PC-9 (cell line): ENCODE measurements at regions not wholly inside any gene's neighbourhood (a gene's known extent, or its start where the extent isn't known, plus 50 kb on each side); places are given as distances from the start of the nearest gene placed in this dataset.

Experiments used
- BruUV-seq: library from RNA; stranded (reverse); fragments of 400-500 nt; replicated peaks from 2 replicates; lab custom pipeline; 2021; lab: Mats Ljungman, UMichigan
- CTCF ChIA-PET: fragments of 300-600 bp; sonication (Branson Sonifier 250); formaldehyde crosslinking; loops from one replicate; lab custom pipeline; 2022; ENCODE audit warnings: antibody characterized with exemption; lab: Charles Lee
- POLR2A ChIA-PET: fragments of 300-600 bp; sonication (Branson Sonifier 250); formaldehyde crosslinking; loops from one replicate; lab custom pipeline; 2022; ENCODE audit warnings: antibody characterized with exemption; ENCODE audit not compliant: unreplicated experiment; lab: Charles Lee
- DNase-seq, 2 experiments: peaks; one replicate each; pipeline versions ENCODE4 v3.0.0 to v3.0.0-alpha.2; 2015 to 2022; ENCODE audit warnings: mixed read lengths in 1 of 2
- H2AFZ ChIP-seq: fragments of 200-600 bp; sonication (generic); 2 replicates; pipeline ENCODE4 v1.8.1; 2017; ENCODE audit warnings: antibody characterized with exemption
- H3F3A ChIP-seq: fragments of 200-600 bp; sonication (generic); 2 replicates; pipeline ENCODE4 v1.8.1; 2017; ENCODE audit warnings: antibody characterized with exemption, mild to moderate bottlenecking, low read depth; ENCODE audit not compliant: insufficient read depth
- H3K27ac ChIP-seq: fragments of 200-600 bp; sonication (generic); 2 replicates; pipeline ENCODE4 v1.6.1; 2016; ENCODE audit warnings: mixed run types
- H3K27me3 ChIP-seq: fragments of 200-600 bp; sonication (generic); 2 replicates; pipeline ENCODE4 v1.6.1; 2016; ENCODE audit warnings: low read depth, mixed run types; ENCODE audit not compliant: insufficient read depth
- H3K36me3 ChIP-seq: fragments of 200-600 bp; sonication (generic); 2 replicates; pipeline ENCODE4 v1.6.1; 2016; ENCODE audit warnings: low read depth, mixed run types
- H3K4me1 ChIP-seq: fragments of 200-600 bp; sonication (generic); replicated peaks from 2 replicates; pipeline ENCODE4 v1.6.1; 2016; ENCODE audit warnings: mixed run types; ENCODE audit not compliant: insufficient read depth
- H3K4me2 ChIP-seq: fragments of 200-600 bp; sonication (generic); 2 replicates; pipeline ENCODE4 v1.6.1; 2017; ENCODE audit warnings: mixed run types
- H3K4me3 ChIP-seq: fragments of 200-600 bp; sonication (generic); 2 replicates; pipeline ENCODE4 v1.6.1; 2016; ENCODE audit warnings: mixed run types
- H3K79me2 ChIP-seq: fragments of 200-600 bp; sonication (generic); 2 replicates; pipeline ENCODE4 v1.6.1; 2017; ENCODE audit warnings: low read depth, mixed run types
- H3K9me2 ChIP-seq: fragments of 200-600 bp; sonication (generic); 2 replicates; pipeline ENCODE4 v1.8.1; 2017; ENCODE audit warnings: mild to moderate bottlenecking; ENCODE audit not compliant: insufficient read depth
- H3K9me3 ChIP-seq: fragments of 200-600 bp; sonication (generic); 2 replicates; pipeline ENCODE4 v1.8.1; 2016; ENCODE audit warnings: low read depth; ENCODE audit not compliant: insufficient read depth
- H4K20me1 ChIP-seq: fragments of 200-600 bp; sonication (generic); 2 replicates; pipeline ENCODE4 v1.8.1; 2017; ENCODE audit not compliant: insufficient read depth
- CTCF ChIP-seq: fragments of 200-600 bp; sonication (generic); conservative IDR thresholded peaks from 2 replicates; pipeline ENCODE4 v1.6.1; 2017; ENCODE audit warnings: mixed run types, antibody characterized with exemption, mild to moderate bottlenecking, moderate library complexity
- EZH2 ChIP-seq: fragments of 200-600 bp; sonication (generic); IDR thresholded peaks from 2 replicates; pipeline ENCODE4 v1.8.0; 2017; ENCODE audit warnings: antibody characterized with exemption, low read depth
- intact Hi-C: fragments of 100-400 bp; cut with micrococcal nuclease; formaldehyde crosslinking; loops from one replicate; pipeline ENCODE4 v1.10.0; 2022; ENCODE audit not compliant: unreplicated experiment

- H2AFZ ChIP-seq: no peak overlapping the region
- H3K79me2 ChIP-seq: no peaks in the 10 kb centered on the region
- H3K27me3 ChIP-seq: peaks cover 87% of the 10 kb centered on the region
- no TSS peak for BruUV-seq
- H3F3A ChIP-seq: no peaks in the 10 kb centered on the region
- ChIA-PET POLR2A (interaction anchor here (0.6 kb wide), 1 partner anchor 110 kb away, joined by 3 read pairs; no protein-coding TSS in a partner anchor), CTCF (no interaction called here)
- no peak overlapping the region for H3K4me3 ChIP-seq
- H3K36me3 ChIP-seq: no peaks in the 10 kb centered on the region
- DNase-seq: no peak
- H3K27ac ChIP-seq: no peak overlapping the region
- no peak overlapping the region for H3K4me2 ChIP-seq
- peaks cover 7% of the 10 kb centered on the region for H4K20me1 ChIP-seq
- no peaks in the 10 kb centered on the region for H3K9me2 ChIP-seq
- no peaks in the 10 kb centered on the region for H3K4me1 ChIP-seq
- H3K9me3 ChIP-seq: no peaks in the 10 kb centered on the region
- intact Hi-C loops: no loop called here
- no peak for TF ChIP-seq CTCF
- no peak for TF ChIP-seq EZH2
These were observed 160.4 kb downstream of the BRD1 start for GRCh38 chr22:49667236-49667635.

- Histone ChIP-seq H3K4me3 (no peak overlapping the region), H3K9me3 (no peaks in the 10 kb centered on the region), H3K27ac (no peak overlapping the region), H3K4me2 (no peak overlapping the region), H3K79me2 (no peaks in the 10 kb centered on the region), H4K20me1 (peaks cover 7% of the 10 kb centered on the region), H3F3A (no peaks in the 10 kb centered on the region), H2AFZ (no peak overlapping the region), H3K36me3 (no peaks in the 10 kb centered on the region), H3K9me2 (no peaks in the 10 kb centered on the region), H3K4me1 (no peaks in the 10 kb centered on the region), H3K27me3 (peaks cover 87% of the 10 kb centered on the region)
- no peak for DNase-seq
- POLR2A ChIA-PET: no interaction called here
- intact Hi-C loops: no loop called here
- TF ChIP-seq CTCF (no peak), EZH2 (no peak)
- CTCF ChIA-PET: no interaction called here
- no TSS peak for BruUV-seq
These were observed 161.4 kb downstream of the BRD1 start for GRCh38 chr22:49666146-49666809.

- peaks cover 7% of the 10 kb centered on the region for H4K20me1 ChIP-seq
- TF ChIP-seq CTCF (no peak), EZH2 (no peak)
- POLR2A ChIA-PET: no interaction called here
- no peaks in the 10 kb centered on the region for H3K9me3 ChIP-seq
- no peaks in the 10 kb centered on the region for H3K4me1 ChIP-seq
- no peaks in the 10 kb centered on the region for H3K79me2 ChIP-seq
- H3K4me2 ChIP-seq: no peak overlapping the region
- no peaks in the 10 kb centered on the region for H3K9me2 ChIP-seq
- no TSS peak for BruUV-seq
- H3K4me3 ChIP-seq: no peak overlapping the region
- no peaks in the 10 kb centered on the region for H3K36me3 ChIP-seq
- no peak overlapping the region for H2AFZ ChIP-seq
- intact Hi-C loops: no loop called here
- no peaks in the 10 kb centered on the region for H3F3A ChIP-seq
- no peak overlapping the region for H3K27ac ChIP-seq
- peaks cover 90% of the 10 kb centered on the region for H3K27me3 ChIP-seq
- CTCF ChIA-PET: no interaction called here
- no peak for DNase-seq
These were observed 162.8 kb downstream of the BRD1 start for GRCh38 chr22:49664891-49665290.
